Right atrium auricular region (tissue), 2 donors: ENCODE measurements at regions not wholly inside any gene's neighbourhood (a gene's known extent, or its start where the extent isn't known, plus 50 kb on each side); places are given as distances from the start of the nearest gene placed in this dataset.

ENCODE experiments used
- DNase-seq: peaks from one replicate; pipeline ENCODE4 v3.0.0-alpha.2; 2019; ENCODE audit warnings: low spot score
- H3K27ac ChIP-seq, 2 donors: fragments of 200-600 bp; sonication (generic); 1 replicate in 1 of 2; 2 replicates in 1 of 2; pipeline ENCODE4 v1.5.1; 2016 to 2019
- H3K27me3 ChIP-seq, 2 donors: fragments of 200-600 bp; sonication (generic); one replicate each; pipeline versions ENCODE4 v1.5.1 to v1.6.0; 2017 to 2019
- H3K36me3 ChIP-seq: fragments of 200-600 bp; sonication (generic); one replicate; pipeline ENCODE4 v1.5.1; 2016
- H3K4me1 ChIP-seq, 2 donors: fragments of 200-600 bp; sonication (generic); one replicate each; pipeline versions ENCODE4 v1.5.1 to v1.6.0; 2017 to 2019
- H3K4me3 ChIP-seq, 2 donors: fragments of 200-600 bp; sonication (generic); 1 replicate in 1 of 2; 2 replicates in 1 of 2; pipeline ENCODE4 v1.5.1; 2017 to 2019; ENCODE audit warnings: mild to moderate bottlenecking in 1 of 2, moderate library complexity in 1 of 2
- H3K9me3 ChIP-seq, 2 donors: fragments of 200-600 bp; sonication (generic); one replicate each; pipeline ENCODE4 v1.5.1; 2019
- TF ChIP-seq, protein P1 (sequence below), 2 donors: fragments of 200-600 bp; sonication (generic); IDR thresholded peaks; one replicate each; pipeline ENCODE4 v1.5.1; 2019; ENCODE audit warnings: antibody characterized with exemption in 2 of 2

DNA sequence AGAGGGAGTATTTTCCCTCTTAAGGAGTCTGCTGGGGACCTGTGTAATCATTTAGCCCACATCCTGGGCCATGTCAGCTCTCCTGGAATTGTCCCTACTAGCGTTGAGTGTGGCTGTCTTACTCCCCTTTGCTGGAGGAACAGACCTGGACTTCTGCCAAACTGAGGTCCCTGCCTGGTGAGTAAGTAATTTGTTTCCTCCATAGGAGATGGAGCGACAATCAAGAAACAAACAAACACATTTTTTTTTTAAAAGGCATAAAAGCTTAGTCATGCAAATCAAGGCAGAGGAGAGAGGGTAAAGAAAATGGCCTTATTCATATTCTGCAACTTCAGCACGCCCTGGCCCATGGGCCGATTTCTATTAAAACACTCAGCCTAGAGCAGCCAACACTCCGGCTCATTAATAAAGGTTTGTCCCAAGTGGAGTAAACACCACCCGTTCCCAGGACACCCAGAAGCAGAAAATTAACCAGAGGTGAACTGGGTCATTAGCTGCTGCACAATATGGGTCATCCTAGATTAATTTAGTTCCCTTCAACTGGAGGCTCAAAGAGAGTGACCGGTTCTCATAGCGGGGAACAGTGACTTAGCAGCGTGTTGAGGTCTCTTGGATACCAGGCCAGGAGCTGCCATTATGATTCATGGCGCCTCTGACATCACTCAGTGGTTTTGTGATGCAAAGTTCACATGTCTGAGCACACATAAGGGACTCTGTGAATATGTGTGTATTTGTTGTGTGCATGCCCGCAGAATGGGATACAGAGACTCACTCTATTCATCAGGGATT is 165.0 kb upstream of the SULF2 start:
- H3K36me3 ChIP-seq: no peaks in the 10 kb centered on the region
- no peaks in the 10 kb centered on the region for H3K4me1 ChIP-seq
- H3K27ac ChIP-seq: no peak overlapping the region
- no peaks in the 10 kb centered on the region for H3K9me3 ChIP-seq
- H3K4me3 ChIP-seq: no peak overlapping the region
- no peak for DNase-seq
- TF ChIP-seq, protein P1, sequence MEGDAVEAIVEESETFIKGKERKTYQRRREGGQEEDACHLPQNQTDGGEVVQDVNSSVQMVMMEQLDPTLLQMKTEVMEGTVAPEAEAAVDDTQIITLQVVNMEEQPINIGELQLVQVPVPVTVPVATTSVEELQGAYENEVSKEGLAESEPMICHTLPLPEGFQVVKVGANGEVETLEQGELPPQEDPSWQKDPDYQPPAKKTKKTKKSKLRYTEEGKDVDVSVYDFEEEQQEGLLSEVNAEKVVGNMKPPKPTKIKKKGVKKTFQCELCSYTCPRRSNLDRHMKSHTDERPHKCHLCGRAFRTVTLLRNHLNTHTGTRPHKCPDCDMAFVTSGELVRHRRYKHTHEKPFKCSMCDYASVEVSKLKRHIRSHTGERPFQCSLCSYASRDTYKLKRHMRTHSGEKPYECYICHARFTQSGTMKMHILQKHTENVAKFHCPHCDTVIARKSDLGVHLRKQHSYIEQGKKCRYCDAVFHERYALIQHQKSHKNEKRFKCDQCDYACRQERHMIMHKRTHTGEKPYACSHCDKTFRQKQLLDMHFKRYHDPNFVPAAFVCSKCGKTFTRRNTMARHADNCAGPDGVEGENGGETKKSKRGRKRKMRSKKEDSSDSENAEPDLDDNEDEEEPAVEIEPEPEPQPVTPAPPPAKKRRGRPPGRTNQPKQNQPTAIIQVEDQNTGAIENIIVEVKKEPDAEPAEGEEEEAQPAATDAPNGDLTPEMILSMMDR (IDR thresholded peaks at IDR 0.05): no peak
- H3K27me3 ChIP-seq: no peaks in the 10 kb centered on the region

DNA sequence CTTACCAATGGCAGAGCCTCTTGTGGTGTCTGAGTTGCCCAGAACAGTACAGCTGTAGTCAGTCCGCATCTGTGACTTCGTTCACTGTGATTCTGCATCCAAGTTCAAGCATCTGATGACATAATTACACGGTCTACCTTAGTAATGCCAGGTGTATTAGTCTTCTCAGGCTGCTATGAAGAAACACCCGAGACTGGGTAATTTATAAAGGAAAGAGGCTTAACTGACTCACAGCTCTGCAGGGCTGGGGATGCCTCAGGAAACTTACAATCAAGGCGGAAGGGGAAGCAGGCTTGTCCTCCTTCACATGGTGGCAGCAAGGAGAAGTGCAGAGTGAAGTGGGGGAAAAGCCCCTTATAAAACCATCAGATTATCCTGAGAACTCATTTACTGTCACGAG is 163.9 kb upstream of the SULF2 start:
- TF ChIP-seq, protein P1 (IDR thresholded peaks at IDR 0.05): no peak
- no peaks in the 10 kb centered on the region for H3K9me3 ChIP-seq
- no peaks in the 10 kb centered on the region for H3K36me3 ChIP-seq
- H3K4me1 ChIP-seq: no peaks in the 10 kb centered on the region
- H3K27me3 ChIP-seq: no peaks in the 10 kb centered on the region
- no peak overlapping the region for H3K27ac ChIP-seq
- no peak overlapping the region for H3K4me3 ChIP-seq
- no peak for DNase-seq

DNA sequence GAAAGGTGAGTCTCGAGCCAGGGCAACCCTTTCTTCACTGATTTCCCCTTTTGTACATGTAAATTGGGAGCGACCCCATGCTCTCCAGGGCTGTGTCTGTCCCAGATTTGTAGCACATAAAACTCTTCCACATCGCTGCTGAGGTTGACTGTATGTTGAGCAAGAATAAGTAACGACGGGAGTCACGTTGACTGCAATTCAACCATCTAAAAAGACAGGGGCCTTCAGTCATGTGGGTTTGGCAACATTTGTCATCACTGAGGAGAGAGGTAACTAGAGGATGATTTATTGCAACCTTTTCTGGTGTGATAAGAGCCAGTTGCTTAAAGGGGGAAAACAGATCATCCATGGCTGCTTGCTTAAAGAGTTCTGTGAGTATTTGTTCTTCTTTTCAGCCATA is 159.4 kb upstream of the SULF2 start:
- no peaks in the 10 kb centered on the region for H3K36me3 ChIP-seq
- TF ChIP-seq, protein P1 (IDR thresholded peaks at IDR 0.05): no peak
- no peak for DNase-seq
- no peaks in the 10 kb centered on the region for H3K4me1 ChIP-seq
- no peaks in the 10 kb centered on the region for H3K27me3 ChIP-seq
- no peak overlapping the region for H3K4me3 ChIP-seq
- no peaks in the 10 kb centered on the region for H3K9me3 ChIP-seq
- no peak overlapping the region for H3K27ac ChIP-seq

DNA sequence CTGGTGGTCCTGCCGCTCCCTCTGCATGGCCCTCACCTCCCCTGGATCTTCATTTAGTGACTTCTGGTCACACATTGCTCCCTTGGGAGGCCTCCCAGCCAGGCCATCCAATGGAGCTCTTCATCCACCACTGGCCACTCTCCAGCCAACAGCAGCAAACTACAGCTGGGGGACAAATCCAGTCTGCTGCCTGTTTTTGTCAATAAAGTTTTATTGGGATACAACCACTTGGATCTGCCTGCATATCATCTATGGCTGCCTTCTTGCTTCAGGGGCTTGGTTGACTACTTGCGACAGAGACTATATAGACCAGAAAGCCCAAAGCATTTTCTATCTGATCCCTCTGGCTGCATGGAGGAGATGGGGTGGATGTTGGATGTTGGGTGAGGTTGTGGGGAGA is 156.6 kb upstream of the SULF2 start:
- H3K27ac ChIP-seq: no peak overlapping the region
- TF ChIP-seq, protein P1 (IDR thresholded peaks at IDR 0.05): no peak
- no peaks in the 10 kb centered on the region for H3K36me3 ChIP-seq
- no peak overlapping the region for H3K4me3 ChIP-seq
- H3K27me3 ChIP-seq: no peaks in the 10 kb centered on the region
- DNase-seq: no peak
- no peaks in the 10 kb centered on the region for H3K4me1 ChIP-seq
- no peaks in the 10 kb centered on the region for H3K9me3 ChIP-seq

DNA sequence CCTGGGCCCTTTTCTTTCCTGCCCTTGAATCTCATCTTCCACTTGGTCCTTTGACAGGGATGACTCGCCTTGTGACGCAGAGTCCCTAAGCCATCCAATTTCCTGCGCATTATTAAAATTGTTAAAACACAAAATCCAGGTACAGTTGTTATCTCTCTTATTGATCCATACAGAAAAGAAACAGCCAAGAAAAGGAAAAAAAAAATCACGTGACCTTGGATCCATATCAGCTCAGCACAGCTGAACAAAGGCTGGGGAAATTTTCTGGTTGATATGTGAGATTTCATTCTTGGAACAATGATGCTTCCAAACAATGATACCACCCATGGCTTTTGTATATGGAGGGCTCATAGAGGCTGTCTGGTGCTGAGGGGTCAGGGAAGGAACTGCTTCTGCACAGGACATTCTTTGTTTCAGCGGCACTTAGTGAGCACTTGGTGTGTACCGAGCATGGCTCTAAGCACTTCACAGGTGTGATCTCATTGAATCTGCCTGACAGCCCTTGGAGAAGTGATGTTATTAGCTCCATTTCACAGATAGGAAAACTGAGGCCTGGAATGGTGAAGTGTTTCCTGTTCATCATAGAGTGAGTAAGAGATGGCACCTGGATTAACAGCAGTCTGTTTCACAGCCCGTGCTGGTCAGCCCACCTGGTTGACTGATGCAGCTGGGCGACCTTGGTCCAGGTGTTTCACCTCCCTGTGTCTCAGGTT is 155.0 kb upstream of the SULF2 start:
- no peak for DNase-seq
- Histone ChIP-seq H3K4me1 (no peaks in the 10 kb centered on the region), H3K36me3 (no peaks in the 10 kb centered on the region), H3K9me3 (no peaks in the 10 kb centered on the region), H3K27ac (no peak overlapping the region), H3K4me3 (no peak overlapping the region), H3K27me3 (no peaks in the 10 kb centered on the region)
- TF ChIP-seq, protein P1 (IDR thresholded peaks at IDR 0.05): no peak
